ENCODE measurements at regions not wholly inside any gene's neighbourhood (a gene's known extent, or its start where the extent isn't known, plus 50 kb on each side); places are given as distances from the start of the nearest gene placed in this dataset.
"Not testable (repeated sequence)": the region's sequence is repeated elsewhere in the genome, so short reads cannot be mapped to it uniquely, and the experiment has no call there.

DNA sequence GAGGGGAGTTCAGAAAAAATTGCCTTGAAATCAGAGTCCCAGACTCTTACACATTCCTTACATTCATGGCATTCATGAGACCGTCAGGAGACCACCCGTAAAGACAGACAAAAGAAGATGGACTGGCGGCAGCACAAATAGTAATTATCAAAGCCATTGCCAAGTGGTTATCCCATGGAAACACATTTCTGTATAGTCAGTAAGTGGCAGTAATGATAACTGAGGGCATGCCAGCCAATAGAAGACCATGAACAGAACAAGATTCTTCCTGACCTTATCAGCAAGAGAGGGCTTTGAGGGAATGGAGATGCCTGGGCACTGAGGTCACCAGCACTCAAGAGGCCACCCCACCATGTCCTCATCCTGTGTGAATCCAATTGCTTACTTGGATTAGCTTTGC lies 121.7 kb upstream of the HCCS start:
- no peak overlapping the region for H3K27ac ChIP-seq
- H3K36me3 ChIP-seq: no peaks in the 10 kb centered on the region
- 65 to 90% methylated on average over 3 of the region's 3 CpGs for WGBS, 2 donors
- intact Hi-C loops (cut with DNase I): no loop called here
- DNase-seq: no peak
- H3K27me3 ChIP-seq: no peaks in the 10 kb centered on the region
- TF ChIP-seq, protein P1, sequence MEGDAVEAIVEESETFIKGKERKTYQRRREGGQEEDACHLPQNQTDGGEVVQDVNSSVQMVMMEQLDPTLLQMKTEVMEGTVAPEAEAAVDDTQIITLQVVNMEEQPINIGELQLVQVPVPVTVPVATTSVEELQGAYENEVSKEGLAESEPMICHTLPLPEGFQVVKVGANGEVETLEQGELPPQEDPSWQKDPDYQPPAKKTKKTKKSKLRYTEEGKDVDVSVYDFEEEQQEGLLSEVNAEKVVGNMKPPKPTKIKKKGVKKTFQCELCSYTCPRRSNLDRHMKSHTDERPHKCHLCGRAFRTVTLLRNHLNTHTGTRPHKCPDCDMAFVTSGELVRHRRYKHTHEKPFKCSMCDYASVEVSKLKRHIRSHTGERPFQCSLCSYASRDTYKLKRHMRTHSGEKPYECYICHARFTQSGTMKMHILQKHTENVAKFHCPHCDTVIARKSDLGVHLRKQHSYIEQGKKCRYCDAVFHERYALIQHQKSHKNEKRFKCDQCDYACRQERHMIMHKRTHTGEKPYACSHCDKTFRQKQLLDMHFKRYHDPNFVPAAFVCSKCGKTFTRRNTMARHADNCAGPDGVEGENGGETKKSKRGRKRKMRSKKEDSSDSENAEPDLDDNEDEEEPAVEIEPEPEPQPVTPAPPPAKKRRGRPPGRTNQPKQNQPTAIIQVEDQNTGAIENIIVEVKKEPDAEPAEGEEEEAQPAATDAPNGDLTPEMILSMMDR (IDR thresholded peaks at IDR 0.05): no peak
- TF ChIP-seq POLR2A (IDR thresholded peaks at IDR 0.05): no peak
- H3K4me1 ChIP-seq: no peaks in the 10 kb centered on the region
- H3K9me3 ChIP-seq: no peaks in the 10 kb centered on the region
- no peak overlapping the region for H3K4me3 ChIP-seq

DNA sequence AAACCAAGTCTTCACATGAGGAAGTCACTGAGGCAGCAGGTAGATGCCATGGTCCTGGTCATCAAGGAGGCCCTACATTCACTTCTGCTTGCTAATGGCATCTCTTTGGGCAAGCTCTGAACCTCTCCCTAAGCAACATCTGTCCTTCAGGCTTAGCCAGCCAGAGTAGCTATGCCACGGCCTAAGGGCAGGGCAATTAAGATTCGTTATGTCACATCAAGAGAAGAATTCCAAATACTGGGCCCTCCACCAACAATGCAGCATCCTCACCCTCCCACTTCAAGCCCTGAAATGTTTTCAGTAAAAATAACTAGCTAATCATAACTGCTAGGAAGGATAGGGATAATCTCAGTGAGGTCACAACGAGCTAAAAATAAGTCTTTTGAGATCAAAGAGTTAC lies 120.7 kb upstream of the HCCS start:
- H3K9me3 ChIP-seq: no peaks in the 10 kb centered on the region
- H3K27me3 ChIP-seq: no peaks in the 10 kb centered on the region
- WGBS, 2 donors: 57 to 61% methylated on average over 3 of the region's 3 CpGs
- no peak overlapping the region for H3K27ac ChIP-seq
- H3K4me3 ChIP-seq: no peak overlapping the region
- intact Hi-C loops (cut with DNase I): no loop called here
- no peak for TF ChIP-seq POLR2A (IDR thresholded peaks at IDR 0.05)
- TF ChIP-seq, protein P1 (IDR thresholded peaks at IDR 0.05): no peak
- no peak for DNase-seq
- H3K4me1 ChIP-seq: no peaks in the 10 kb centered on the region
- no peaks in the 10 kb centered on the region for H3K36me3 ChIP-seq

DNA sequence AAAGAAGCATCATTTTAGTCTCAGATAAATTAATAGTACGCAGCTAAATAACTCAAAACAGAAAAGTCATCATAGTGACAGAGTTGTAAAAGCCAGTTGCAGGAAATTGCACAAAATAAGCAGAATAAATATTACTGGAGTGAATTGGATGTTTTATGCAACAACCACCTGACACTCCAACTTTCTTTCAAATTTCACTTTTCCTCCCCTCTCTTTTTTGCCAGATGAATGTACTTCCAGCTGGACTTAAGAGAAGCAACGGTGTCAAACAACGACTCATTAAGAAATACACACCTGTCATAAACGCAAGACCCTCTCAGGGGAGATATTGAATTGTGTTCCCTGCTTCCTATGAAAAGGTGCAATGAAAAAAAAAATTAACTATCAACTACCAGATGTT lies 120.2 kb upstream of the HCCS start:
- H3K9me3 ChIP-seq: no peaks in the 10 kb centered on the region
- no peaks in the 10 kb centered on the region for H3K36me3 ChIP-seq
- no peak overlapping the region for H3K27ac ChIP-seq
- intact Hi-C loops (cut with DNase I): no loop called here
- no peak overlapping the region for H3K4me3 ChIP-seq
- no peaks in the 10 kb centered on the region for H3K27me3 ChIP-seq
- TF ChIP-seq, protein P1 (IDR thresholded peaks at IDR 0.05): no peak
- TF ChIP-seq POLR2A (IDR thresholded peaks at IDR 0.05): no peak
- DNase-seq: no peak
- H3K4me1 ChIP-seq: no peaks in the 10 kb centered on the region
- 55 to 89% methylated on average over 4 of the region's 4 CpGs for WGBS, 2 donors

DNA sequence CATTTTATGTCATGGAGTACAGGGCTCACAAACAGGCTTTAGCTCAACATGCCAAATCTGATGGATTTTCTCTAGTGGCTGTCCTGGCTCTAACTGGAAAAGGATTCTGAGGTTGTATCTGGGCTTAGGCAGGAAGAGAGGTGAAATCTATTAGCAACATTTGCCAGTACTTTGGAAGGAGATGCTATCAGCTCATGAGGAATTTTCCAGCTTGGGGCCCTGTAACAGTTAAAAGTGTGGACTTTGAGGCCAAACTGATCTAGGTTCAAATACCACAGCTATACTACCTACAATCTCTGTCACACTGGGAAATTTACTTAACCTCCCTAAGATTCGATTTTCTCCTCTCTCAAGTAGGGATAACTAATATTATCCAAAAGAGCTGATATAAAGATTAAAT lies 119.0 kb upstream of the HCCS start:
- Histone ChIP-seq H3K27ac (no peak overlapping the region), H3K36me3 (no peaks in the 10 kb centered on the region), H3K27me3 (no peaks in the 10 kb centered on the region), H3K4me1 (no peaks in the 10 kb centered on the region), H3K4me3 (no peak overlapping the region), H3K9me3 (no peaks in the 10 kb centered on the region)
- intact Hi-C loops (cut with DNase I): no loop called here
- no peak for DNase-seq
- WGBS, 2 donors: 33 to 88% methylated on average over 1 of the region's 1 CpG
- TF ChIP-seq, protein P1 (IDR thresholded peaks at IDR 0.05): no peak
- no peak for TF ChIP-seq POLR2A (IDR thresholded peaks at IDR 0.05)

GRCh38 chrX:11007076-11007475 lies 104.1 kb upstream of the HCCS start:
- H3K9me3 ChIP-seq; H3K4me1 ChIP-seq; DNase-seq; H3K4me3 ChIP-seq; H3K27ac ChIP-seq; H3K27me3 ChIP-seq; H3K36me3 ChIP-seq; intact Hi-C loops (cut with DNase I): not testable (repeated sequence)
- 67 to 87% methylated on average over 6 to 7 of the region's 9 CpGs for WGBS, 2 donors

DNA sequence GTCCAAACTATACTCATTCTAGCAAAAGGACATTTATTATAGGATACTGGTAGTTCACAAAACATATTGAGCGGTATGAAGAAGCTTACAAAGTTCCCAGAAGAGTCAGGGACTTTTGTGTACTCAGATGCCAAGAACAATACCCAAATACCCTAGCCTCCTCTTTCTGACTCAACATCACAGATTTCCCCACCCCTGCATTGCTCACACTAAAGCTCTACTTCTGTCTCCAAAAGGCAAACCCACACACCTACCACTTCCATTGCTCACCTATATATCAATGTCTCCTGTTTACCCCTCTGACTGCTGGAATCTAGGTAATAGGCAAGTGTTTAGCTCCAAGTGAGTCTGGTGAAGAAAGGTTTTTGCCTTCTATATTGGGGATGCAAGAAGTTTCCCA lies 100.7 kb upstream of the HCCS start:
- 40 to 100% methylated on average over 1 of the region's 1 CpG for WGBS, 2 donors
- Histone ChIP-seq H3K27ac (no peak overlapping the region), H3K36me3 (no peaks in the 10 kb centered on the region), H3K4me1 (no peaks in the 10 kb centered on the region), H3K9me3 (no peaks in the 10 kb centered on the region), H3K4me3 (no peak overlapping the region), H3K27me3 (no peaks in the 10 kb centered on the region)
- TF ChIP-seq, protein P1 (IDR thresholded peaks at IDR 0.05): no peak
- TF ChIP-seq POLR2A (IDR thresholded peaks at IDR 0.05): no peak
- intact Hi-C loops (cut with DNase I): no loop called here
- no peak for DNase-seq

Data from esophagus squamous epithelium (tissue), 5 donors.